GM19395 (cell line): ENCODE measurements at regions not wholly inside any gene's neighbourhood (a gene's known extent, or its start where the extent isn't known, plus 50 kb on each side); places are given as distances from the start of the nearest gene placed in this dataset.

ENCODE experiments used
- ATAC-seq: cut with Tn5 transposase; IDR thresholded peaks from one replicate; pipeline ENCODE4 v1.9.1; 2021; ENCODE audit warnings: mild to moderate bottlenecking, moderate library complexity; ENCODE audit not compliant: unreplicated experiment

- ATAC-seq: no peak
Observed at GRCh38 chr5:106172681-106173532, 1497.8 kb downstream of the EFNA5 start.

GRCh38 chr5:106171708-106172107, 1499.0 kb downstream of the EFNA5 start:
- no peak for ATAC-seq

- no peak for ATAC-seq
Observed at GRCh38 chr5:106171132-106171531, 1499.6 kb downstream of the EFNA5 start.

- ATAC-seq: no peak
Observed at GRCh38 chr5:106167766-106168165, 1503.0 kb downstream of the EFNA5 start.

- no peak for ATAC-seq
Observed at GRCh38 chr5:106163233-106163632, 1507.5 kb downstream of the EFNA5 start.

- ATAC-seq: no peak
Observed at GRCh38 chr5:106159616-106160015, 1511.1 kb downstream of the EFNA5 start.

GRCh38 chr5:106154280-106154716, 1516.4 kb downstream of the EFNA5 start:
- ATAC-seq: no peak

GRCh38 chr5:106152569-106152968, 1518.2 kb downstream of the EFNA5 start:
- no peak for ATAC-seq

GRCh38 chr5:106142116-106142515, 1528.6 kb downstream of the EFNA5 start:
- no peak for ATAC-seq

- ATAC-seq: no peak
Observed at GRCh38 chr5:106140101-106140500, 1530.6 kb downstream of the EFNA5 start.

- no peak for ATAC-seq
Observed at GRCh38 chr5:106136061-106136460, 1534.7 kb downstream of the EFNA5 start.

GRCh38 chr5:106135473-106135872, 1535.3 kb downstream of the EFNA5 start:
- no peak for ATAC-seq

- no peak for ATAC-seq
Observed at GRCh38 chr5:106134549-106134948, 1536.2 kb downstream of the EFNA5 start.

GRCh38 chr5:106127985-106128384, 1542.8 kb downstream of the EFNA5 start:
- peak; percentile 90 for ATAC-seq

GRCh38 chr5:106127341-106127781, 1543.4 kb downstream of the EFNA5 start:
- peak; percentile 57 for ATAC-seq

GRCh38 chr5:106121972-106122605, 1548.6 kb downstream of the EFNA5 start:
- peak; percentile 86 for ATAC-seq

GRCh38 chr5:106116682-106117081, 1554.1 kb downstream of the EFNA5 start:
- ATAC-seq: no peak

- no peak for ATAC-seq
Observed at GRCh38 chr5:106113922-106114321, 1556.8 kb downstream of the EFNA5 start.

GRCh38 chr5:106106384-106106783, 1564.4 kb downstream of the EFNA5 start:
- ATAC-seq: no peak

GRCh38 chr5:106097340-106097739, 1573.4 kb downstream of the EFNA5 start:
- ATAC-seq: no peak

GRCh38 chr5:106094839-106095238, 1575.9 kb downstream of the EFNA5 start:
- ATAC-seq: no peak

GRCh38 chr5:106094204-106094607, 1576.5 kb downstream of the EFNA5 start:
- no peak for ATAC-seq
